OCI-LY7 (cell line): ENCODE measurements at regions not wholly inside any gene's neighbourhood (a gene's known extent, or its start where the extent isn't known, plus 50 kb on each side); places are given as distances from the start of the nearest gene placed in this dataset.

ENCODE experiments used
- BruUV-seq: library from RNA; stranded (reverse); fragments of 400-500 nt; replicated peaks from 2 replicates; lab custom pipeline; 2021; lab: Mats Ljungman, UMichigan
- CTCF ChIA-PET: fragments of 300-600 bp; sonication (Branson Sonifier 250); formaldehyde crosslinking; loops from one replicate; lab custom pipeline; 2022; ENCODE audit warnings: antibody characterized with exemption; ENCODE audit not compliant: unreplicated experiment; lab: Charles Lee
- POLR2A ChIA-PET: fragments of 300-600 bp; sonication (Branson Sonifier 250); formaldehyde crosslinking; loops from one replicate; lab custom pipeline; 2022; ENCODE audit warnings: antibody characterized with exemption; lab: Charles Lee
- DNase-seq: peaks from one replicate; pipeline ENCODE4 v3.0.0-alpha.2; 2015; ENCODE audit warnings: low spot score
- H2AFZ ChIP-seq: fragments of 200-600 bp; sonication (generic), shearing (Covaris generic); 2 replicates; pipeline ENCODE4 v1.6.1; 2014; ENCODE audit warnings: mild to moderate bottlenecking, antibody characterized with exemption, low read length, moderate library complexity
- H3K27ac ChIP-seq: fragments of 200-600 bp; sonication (generic); 2 replicates; pipeline ENCODE4 v1.5.1; 2014; ENCODE audit warnings: mixed run types, low read depth, mild to moderate bottlenecking, moderate library complexity, low read length, inconsistent platforms; ENCODE audit not compliant: poor library complexity, severe bottlenecking
- H3K36me3 ChIP-seq: fragments of 200-600 bp; sonication (generic); 2 replicates; pipeline ENCODE4 v1.6.1; 2014; ENCODE audit warnings: mild to moderate bottlenecking, antibody characterized with exemption, low read length, moderate library complexity, mixed read lengths; ENCODE audit not compliant: insufficient read depth
- H3K4me1 ChIP-seq: fragments of 200-600 bp; sonication (generic); 2 replicates; pipeline ENCODE4 v1.5.1; 2014; ENCODE audit warnings: mild to moderate bottlenecking, low read length; ENCODE audit not compliant: insufficient read depth, poor library complexity, severe bottlenecking
- H3K4me2 ChIP-seq: fragments of 200-600 bp; sonication (generic); 2 replicates; pipeline ENCODE4 v1.6.1; 2014; ENCODE audit warnings: mild to moderate bottlenecking, low read length
- H3K4me3 ChIP-seq: fragments of 200-600 bp; sonication (generic); 2 replicates; pipeline ENCODE4 v1.5.1; 2014; ENCODE audit warnings: mild to moderate bottlenecking, low read depth, low read length; ENCODE audit not compliant: poor library complexity, severe bottlenecking
- H3K79me2 ChIP-seq: fragments of 200-600 bp; sonication (generic); 2 replicates; pipeline ENCODE4 v1.6.1; 2016; ENCODE audit warnings: low read depth, mild to moderate bottlenecking, low read length, moderate library complexity, mixed read lengths; ENCODE audit not compliant: insufficient read depth
- H3K9me2 ChIP-seq: fragments of 200-600 bp; sonication (generic); 2 replicates; pipeline ENCODE4 v1.6.1; 2016; ENCODE audit warnings: mild to moderate bottlenecking, low read length, mixed read lengths; ENCODE audit not compliant: insufficient read depth
- H3K9me3 ChIP-seq: fragments of 200-600 bp; sonication (generic); 2 replicates; pipeline ENCODE4 v1.6.1; 2014; ENCODE audit warnings: mild to moderate bottlenecking, mixed run types, low read length, mixed read lengths
- H4K20me1 ChIP-seq: fragments of 200-600 bp; sonication (generic); 2 replicates; pipeline ENCODE4 v1.6.1; 2014; ENCODE audit warnings: mild to moderate bottlenecking, antibody characterized with exemption, low read length, moderate library complexity, mixed read lengths; ENCODE audit not compliant: insufficient read depth
- CTCF ChIP-seq: fragments of 200-600 bp; sonication (generic); conservative IDR thresholded peaks from 2 replicates; pipeline ENCODE4 v1.5.1; 2014; ENCODE audit warnings: mild to moderate bottlenecking, antibody characterized with exemption, low read length, moderate library complexity, mixed read lengths
- EZH2phosphoT487 ChIP-seq: fragments of 200-600 bp; sonication (generic); IDR thresholded peaks from 2 replicates; pipeline ENCODE4 v1.6.1; 2018; ENCODE audit warnings: low read depth, borderline replicate concordance, mild to moderate bottlenecking, mixed run types, antibody characterized with exemption, low read length, moderate library complexity, mixed read lengths
- intact Hi-C: fragments of 100-400 bp; cut with micrococcal nuclease; formaldehyde crosslinking; loops from one replicate; pipeline ENCODE4 v1.10.0; 2022; ENCODE audit not compliant: unreplicated experiment

- H3K4me1 ChIP-seq, result no peaks in the 10 kb centered on the region
- no TSS peak for BruUV-seq
- H3K9me2 ChIP-seq, result no peaks in the 10 kb centered on the region
- H3K4me2 ChIP-seq, result no peak overlapping the region
- DNase-seq, result no peak
- H3K27ac ChIP-seq, result no peak overlapping the region
- H3K9me3 ChIP-seq, result no peaks in the 10 kb centered on the region
- CTCF ChIA-PET, result no interaction called here
- H3K4me3 ChIP-seq, result no peak overlapping the region
- no peak overlapping the region for H2AFZ ChIP-seq
- H3K79me2 ChIP-seq, result no peaks in the 10 kb centered on the region
- no peaks in the 10 kb centered on the region for H4K20me1 ChIP-seq
- no peaks in the 10 kb centered on the region for H3K36me3 ChIP-seq
- no peak for TF ChIP-seq EZH2phosphoT487
- no peak for TF ChIP-seq CTCF
- intact Hi-C loops, result no loop called here
- POLR2A ChIA-PET, result interaction anchor here (0.6 kb wide), 1 partner anchor 932 kb away, joined by 3 read pairs; no protein-coding TSS in a partner anchor
Observed at GRCh38 chr12:24224401-24224800, 274.9 kb upstream of the SOX5 start.

- no TSS peak for BruUV-seq
- no peak overlapping the region for H3K4me3 ChIP-seq
- H3K36me3 ChIP-seq, result no peaks in the 10 kb centered on the region
- POLR2A ChIA-PET, result interaction anchor here (0.6 kb wide), 2 partner anchors 216 to 932 kb away, joined by 3 read pairs; no protein-coding TSS in a partner anchor
- no peak for DNase-seq
- H3K4me2 ChIP-seq, result no peak overlapping the region
- intact Hi-C loops, result no loop called here
- H3K79me2 ChIP-seq, result no peaks in the 10 kb centered on the region
- no peaks in the 10 kb centered on the region for H3K9me3 ChIP-seq
- TF ChIP-seq EZH2phosphoT487 (no peak), CTCF (no peak)
- no peaks in the 10 kb centered on the region for H3K4me1 ChIP-seq
- H3K27ac ChIP-seq, result no peak overlapping the region
- H2AFZ ChIP-seq, result no peak overlapping the region
- no peaks in the 10 kb centered on the region for H3K9me2 ChIP-seq
- no peaks in the 10 kb centered on the region for H4K20me1 ChIP-seq
- CTCF ChIA-PET, result no interaction called here
Observed at GRCh38 chr12:24223926-24224325, 274.5 kb upstream of the SOX5 start.

GRCh38 chr12:24222968-24223367, 273.5 kb upstream of the SOX5 start:
- intact Hi-C loops, result no loop called here
- no peak for DNase-seq

More at GRCh38 chr12:24222968-24223367, 273.5 kb upstream of the SOX5 start:
- Histone ChIP-seq H3K4me2 (no peak overlapping the region), H3K79me2 (no peaks in the 10 kb centered on the region), H4K20me1 (no peaks in the 10 kb centered on the region), H3K4me1 (no peaks in the 10 kb centered on the region), H3K9me3 (no peaks in the 10 kb centered on the region), H3K9me2 (no peaks in the 10 kb centered on the region), H3K4me3 (no peak overlapping the region), H3K36me3 (no peaks in the 10 kb centered on the region), H3K27ac (no peak overlapping the region), H2AFZ (no peak overlapping the region)
- CTCF ChIA-PET, result no interaction called here
- no TSS peak for BruUV-seq
- TF ChIP-seq CTCF (no peak), EZH2phosphoT487 (no peak)
- POLR2A ChIA-PET, result interaction anchor here (1.1 kb wide), 1 partner anchor 12 kb away, joined by 3 read pairs; no protein-coding TSS in a partner anchor
